ENCODE measurements at regions not wholly inside any gene's neighbourhood (a gene's known extent, or its start where the extent isn't known, plus 50 kb on each side); places are given as distances from the start of the nearest gene placed in this dataset.

GRCh38 chr19:30162718-30163117 lies 209.5 kb upstream of the ZNF536 start:
- Mint-ChIP-seq H3K27ac (no peak overlapping the region), H3K4me3 (no peak overlapping the region), H3K4me1 (no peaks in the 10 kb centered on the region), H3K9me3 (ENCODE audit: insufficient read depth) (peaks cover 3% of the 10 kb centered on the region), H3K27me3 (peaks cover 4% of the 10 kb centered on the region)
- WGBS (ENCODE audit: insufficient coverage), result 92% methylated on average over 5 of the region's 5 CpGs
- no peak overlapping the region for H2AFZ ChIP-seq (ENCODE audit: insufficient read depth, low read depth, low read length, poor library complexity, severe bottlenecking)
- H3K27me3 ChIP-seq (replicated peaks in 1 of 4; ENCODE audit: control extremely low read depth in 1 of 4, control insufficient read depth in 3 of 4, insufficient read depth in 4 of 4, low read length in 3 of 4), result no peaks in the 10 kb centered on the region
- no peaks in the 10 kb centered on the region for H3K36me3 ChIP-seq (replicated peaks in 1 of 2; ENCODE audit: control extremely low read depth in 1 of 2, control insufficient read depth in 1 of 2, extremely low read depth in 1 of 2, insufficient read depth in 2 of 2, low read length in 1 of 2)
- no peaks in the 10 kb centered on the region for H3K4me1 ChIP-seq (ENCODE audit: control insufficient read depth in 2 of 2, insufficient read depth in 2 of 2, low read length in 2 of 2)
- no peaks in the 10 kb centered on the region for H3K79me2 ChIP-seq (ENCODE audit: control insufficient read depth, insufficient read depth, low read length)
- intact Hi-C loops (cut with micrococcal nuclease), result no loop called here
- TF ChIP-seq CTCF (IDR thresholded peaks at IDR 0.05), result no peak
- TF ChIP-seq EZH2 (IDR thresholded peaks at IDR 0.05; ENCODE audit: borderline replicate concordance, insufficient read depth, low read depth, low read length, poor library complexity, severe bottlenecking), result no peak
- H3K4me2 ChIP-seq (replicated peaks; ENCODE audit: low read depth, low read length, poor library complexity, severe bottlenecking), result no peak overlapping the region
- ATAC-seq (ENCODE audit: low read depth) (no peak), DNase-seq (no peak)
- ChIA-PET POLR2A (no interaction called here), CTCF (no interaction called here)
- no peak overlapping the region for H3K4me3 ChIP-seq (ENCODE audit: control extremely low read depth in 1 of 5, extremely low read depth in 1 of 5, insufficient read depth in 1 of 5, low read depth in 2 of 5, low read length in 4 of 5)
- no peak overlapping the region for H3K27ac ChIP-seq (ENCODE audit: low read length in 2 of 2)
- H4K20me1 ChIP-seq (ENCODE audit: control insufficient read depth, insufficient read depth, low read length, poor library complexity, severe bottlenecking), result no peaks in the 10 kb centered on the region
- no peak overlapping the region for H3K9ac ChIP-seq (ENCODE audit: low read length)
- peaks cover 0 to 17% (median 0%) of the 10 kb centered on the region in 3 donors for H3K9me3 ChIP-seq (ENCODE audit: control extremely low read depth in 1 of 3, control insufficient read depth in 2 of 3, insufficient read depth in 1 of 3, low read length in 2 of 3)

GRCh38 chr19:30163663-30164062 lies 208.5 kb upstream of the ZNF536 start:
- ATAC-seq (ENCODE audit: low read depth), result no peak
- no peak overlapping the region for H3K4me2 ChIP-seq (replicated peaks; ENCODE audit: low read depth, low read length, poor library complexity, severe bottlenecking)
- POLR2A ChIA-PET, result no interaction called here

More at GRCh38 chr19:30163663-30164062, 208.5 kb upstream of the ZNF536 start:
- Mint-ChIP-seq H3K4me3 (no peak overlapping the region), H3K27me3 (peaks cover 4% of the 10 kb centered on the region), H3K9me3 (ENCODE audit: insufficient read depth) (peaks cover 3% of the 10 kb centered on the region), H3K27ac (no peak overlapping the region), H3K4me1 (no peaks in the 10 kb centered on the region)
- no peaks in the 10 kb centered on the region for H4K20me1 ChIP-seq (ENCODE audit: control insufficient read depth, insufficient read depth, low read length, poor library complexity, severe bottlenecking)
- H3K4me3 ChIP-seq (ENCODE audit: control extremely low read depth in 1 of 5, extremely low read depth in 1 of 5, insufficient read depth in 1 of 5, low read depth in 2 of 5, low read length in 4 of 5), result no peak overlapping the region
- peaks cover 0 to 11% (median 0%) of the 10 kb centered on the region in 3 donors for H3K9me3 ChIP-seq (ENCODE audit: control extremely low read depth in 1 of 3, control insufficient read depth in 2 of 3, insufficient read depth in 1 of 3, low read length in 2 of 3)
- H3K79me2 ChIP-seq (ENCODE audit: control insufficient read depth, insufficient read depth, low read length), result no peaks in the 10 kb centered on the region
- H3K4me1 ChIP-seq (ENCODE audit: control insufficient read depth in 2 of 2, insufficient read depth in 2 of 2, low read length in 2 of 2), result no peaks in the 10 kb centered on the region
- H3K36me3 ChIP-seq (replicated peaks in 1 of 2; ENCODE audit: control extremely low read depth in 1 of 2, control insufficient read depth in 1 of 2, extremely low read depth in 1 of 2, insufficient read depth in 2 of 2, low read length in 1 of 2), result no peaks in the 10 kb centered on the region
- DNase-seq, result no peak
- 85% methylated on average over 7 of the region's 7 CpGs for WGBS (ENCODE audit: insufficient coverage)
- no peaks in the 10 kb centered on the region for H3K27me3 ChIP-seq (replicated peaks in 1 of 4; ENCODE audit: control extremely low read depth in 1 of 4, control insufficient read depth in 3 of 4, insufficient read depth in 4 of 4, low read length in 3 of 4)
- CTCF ChIA-PET, result no interaction called here
- TF ChIP-seq CTCF (IDR thresholded peaks at IDR 0.05), result no peak
- H3K27ac ChIP-seq (ENCODE audit: low read length in 2 of 2), result no peak overlapping the region
- intact Hi-C loops (cut with micrococcal nuclease), result no loop called here
- no peak overlapping the region for H3K9ac ChIP-seq (ENCODE audit: low read length)
- no peak overlapping the region for H2AFZ ChIP-seq (ENCODE audit: insufficient read depth, low read depth, low read length, poor library complexity, severe bottlenecking)
